H9 (cell line): ENCODE measurements at regions not wholly inside any gene's neighbourhood (a gene's known extent, or its start where the extent isn't known, plus 50 kb on each side); places are given as distances from the start of the nearest gene placed in this dataset.

Source experiments
- DNase-seq: peaks from one replicate; pipeline ENCODE4 v3.0.0-alpha.2; 2017
- H2AFZ ChIP-seq: one replicate; pipeline ENCODE4 v1.6.1; 2013; ENCODE audit warnings: mild to moderate bottlenecking, low read length, control low read depth, moderate library complexity
- H2AK5ac ChIP-seq: 2 replicates; pipeline ENCODE4 v1.6.1; 2013; ENCODE audit warnings: low read length, control low read depth, mixed read lengths; ENCODE audit not compliant: insufficient read length
- H2BK120ac ChIP-seq: one replicate; pipeline ENCODE4 v1.6.1; 2013; ENCODE audit warnings: low read depth, mild to moderate bottlenecking, low read length, control low read depth, inconsistent platforms; ENCODE audit not compliant: poor library complexity, severe bottlenecking
- H2BK12ac ChIP-seq: 2 replicates; pipeline ENCODE4 v1.6.1; 2013; ENCODE audit warnings: low read length, control low read depth, mixed read lengths, low read depth; ENCODE audit not compliant: insufficient read length
- H2BK15ac ChIP-seq: 2 replicates; pipeline ENCODE4 v1.6.1; 2013; ENCODE audit warnings: low read depth, low read length, control low read depth
- H2BK20ac ChIP-seq: one replicate; pipeline ENCODE4 v1.6.1; 2013; ENCODE audit warnings: low read depth, mild to moderate bottlenecking, low read length, control low read depth, inconsistent platforms; ENCODE audit not compliant: poor library complexity, severe bottlenecking
- H2BK5ac ChIP-seq: 2 replicates; pipeline ENCODE4 v1.6.1; 2013; ENCODE audit warnings: low read length, control low read depth, mixed read lengths; ENCODE audit not compliant: insufficient read length
- H3K14ac ChIP-seq: 2 replicates; pipeline ENCODE4 v1.6.1; 2013; ENCODE audit warnings: low read length, control low read depth; ENCODE audit not compliant: insufficient read depth
- H3K18ac ChIP-seq: 2 replicates; pipeline ENCODE4 v1.6.1; 2013; ENCODE audit warnings: low read depth, mild to moderate bottlenecking, mixed read lengths, low read length, control low read depth; ENCODE audit not compliant: insufficient read length
- H3K23ac ChIP-seq: 2 replicates; pipeline ENCODE4 v1.6.1; 2013; ENCODE audit warnings: low read length, control low read depth, mixed read lengths, low read depth; ENCODE audit not compliant: insufficient read length
- H3K23me2 ChIP-seq: 2 replicates; pipeline ENCODE4 v1.6.1; 2013; ENCODE audit warnings: low read depth, mild to moderate bottlenecking, mixed read lengths, low read length, control low read depth; ENCODE audit not compliant: insufficient read length, poor library complexity, severe bottlenecking
- H3K27ac ChIP-seq: 2 replicates; pipeline ENCODE4 v1.5.1; 2013; ENCODE audit warnings: low read length, control low read depth, mixed read lengths, low read depth; ENCODE audit not compliant: insufficient read length
- H3K27me3 ChIP-seq: 2 replicates; pipeline ENCODE4 v1.6.1; 2013; ENCODE audit warnings: low read length, control low read depth, inconsistent platforms; ENCODE audit not compliant: insufficient read depth
- H3K4ac ChIP-seq: 2 replicates; pipeline ENCODE4 v1.6.1; 2013; ENCODE audit warnings: low read depth, mild to moderate bottlenecking, control low read depth, inconsistent platforms, low read length, moderate library complexity
- H3K4me1 ChIP-seq: 2 replicates; pipeline ENCODE4 v1.6.1; 2013; ENCODE audit warnings: low read length, control low read depth, inconsistent platforms; ENCODE audit not compliant: insufficient read depth
- H3K4me2 ChIP-seq: 2 replicates; pipeline ENCODE4 v1.6.1; 2013; ENCODE audit warnings: low read length, control low read depth, mixed read lengths; ENCODE audit not compliant: insufficient read length, insufficient read depth
- H3K56ac ChIP-seq: 2 replicates; pipeline ENCODE4 v1.6.1; 2013; ENCODE audit warnings: low read depth, mild to moderate bottlenecking, mixed read lengths, low read length, control low read depth; ENCODE audit not compliant: insufficient read length
- H3K79me1 ChIP-seq: 2 replicates; pipeline ENCODE4 v1.6.1; 2013; ENCODE audit warnings: low read depth, mild to moderate bottlenecking, moderate library complexity, low read length, control low read depth, inconsistent platforms; ENCODE audit not compliant: insufficient read depth, poor library complexity, severe bottlenecking
- H3K79me2 ChIP-seq: 2 replicates; pipeline ENCODE4 v1.6.1; 2013; ENCODE audit warnings: low read length, control low read depth, inconsistent platforms; ENCODE audit not compliant: insufficient read depth
- H3K9ac ChIP-seq: 2 replicates; pipeline ENCODE4 v1.6.1; 2013; ENCODE audit warnings: low read length, control low read depth, mixed read lengths; ENCODE audit not compliant: insufficient read length; ENCODE audit errors: extremely low read depth
- H3K9me3 ChIP-seq: one replicate; pipeline ENCODE4 v1.6.1; 2013; ENCODE audit warnings: low read depth, low read length, inconsistent platforms; ENCODE audit not compliant: control insufficient read depth
- H3T11ph ChIP-seq: one replicate; pipeline ENCODE4 v1.6.1; 2013; ENCODE audit warnings: mild to moderate bottlenecking, low read length, control low read depth, inconsistent platforms
- H4K20me1 ChIP-seq: one replicate; pipeline ENCODE4 v1.6.1; 2013; ENCODE audit not compliant: control insufficient read depth, insufficient read length, insufficient read depth
- H4K5ac ChIP-seq: 2 replicates; pipeline ENCODE4 v1.6.1; 2013; ENCODE audit warnings: low read depth, mild to moderate bottlenecking, mixed read lengths, low read length, control low read depth; ENCODE audit not compliant: insufficient read length
- H4K8ac ChIP-seq: replicated peaks from 2 replicates; pipeline ENCODE4 v1.6.1; 2013; ENCODE audit warnings: low read length, control low read depth, mixed read lengths, low read depth; ENCODE audit not compliant: insufficient read length
- H4K91ac ChIP-seq: 2 replicates; pipeline ENCODE4 v1.6.1; 2013; ENCODE audit warnings: low read depth, mild to moderate bottlenecking, moderate library complexity, mixed read lengths, low read length, control low read depth; ENCODE audit not compliant: insufficient read length
- H3K27ac Mint-ChIP-seq, 3 experiments: 2 replicates in 2 of 3; 3 replicates in 1 of 3; pipeline ENCODE4 v1.8.0; 2020 to 2021; ENCODE audit warnings: mixed read lengths in 3 of 3, mild to moderate bottlenecking in 1 of 3, moderate library complexity in 1 of 3
- H3K27me3 Mint-ChIP-seq: 2 replicates; pipeline ENCODE4 v1.8.0; 2021; ENCODE audit warnings: low read depth, mild to moderate bottlenecking, moderate library complexity, mixed read lengths
- H3K36me3 Mint-ChIP-seq, 3 experiments: 2 replicates in 2 of 3; 3 replicates in 1 of 3; pipeline ENCODE4 v1.8.0; 2020 to 2021; ENCODE audit warnings: low read depth in 3 of 3, mixed read lengths in 3 of 3; ENCODE audit not compliant: insufficient read depth in 1 of 3
- H3K4me1 Mint-ChIP-seq, 2 experiments: 2 replicates each; pipeline ENCODE4 v1.8.0; 2020; ENCODE audit warnings: mixed read lengths in 2 of 2
- H3K4me3 Mint-ChIP-seq, 2 experiments: 2 replicates in 1 of 2; 3 replicates in 1 of 2; pipeline ENCODE4 v1.8.0; 2020 to 2021; ENCODE audit warnings: mild to moderate bottlenecking in 2 of 2, mixed read lengths in 2 of 2, moderate library complexity in 1 of 2
- H3K9me3 Mint-ChIP-seq, 2 experiments: 2 replicates in 1 of 2; 3 replicates in 1 of 2; pipeline ENCODE4 v1.8.0; 2020; ENCODE audit warnings: mild to moderate bottlenecking in 2 of 2, mixed read lengths in 2 of 2, moderate library complexity in 1 of 2
- WGBS: extraction: QIAGEN DNeasy Blood & Tissue Kit; methylation state at CpG from one replicate; pipeline ENCODE4 v1.1.7; 2013; ENCODE audit warnings: missing lambda C conversion rate, low lambda C conversion rate, mixed read lengths; ENCODE audit not compliant: insufficient read length; ENCODE audit errors: extremely low coverage; 5-methylcytosine and 5-hydroxymethylcytosine counted together
- TF ChIP-seq, protein P1 (sequence below): fragments of 200-600 bp; sonication (generic); conservative IDR thresholded peaks from 3 replicates; pipeline ENCODE4 v1.8.0; 2021; ENCODE audit warnings: antibody characterized with exemption, mild to moderate bottlenecking

DNA sequence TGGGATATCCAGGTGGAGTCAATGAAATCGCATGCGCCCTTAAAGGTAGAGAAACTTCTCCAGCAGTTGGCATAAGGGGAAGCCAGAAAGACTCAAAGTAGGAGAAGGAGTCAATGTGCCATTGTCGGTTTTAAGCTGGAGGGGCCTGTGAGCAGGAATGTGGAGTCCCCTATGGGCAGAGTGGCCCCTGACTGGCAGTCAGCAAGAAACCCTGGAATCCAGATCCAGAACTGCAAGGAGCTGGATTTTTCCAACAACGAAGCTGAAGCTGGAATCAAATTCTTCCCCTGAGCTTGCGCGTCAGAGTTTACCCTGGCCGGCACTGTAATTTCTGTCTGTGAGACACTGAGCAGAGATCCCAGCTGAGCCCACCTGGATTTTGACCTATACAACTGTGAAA is 315.0 kb downstream of the DHX35 start:
- Mint-ChIP-seq H3K4me1 (peaks cover 32 to 37% of the 10 kb centered on the region in 2 experiments), H3K36me3 (peaks cover 2 to 13% (median 4%) of the 10 kb centered on the region in 3 experiments), H3K9me3 (peaks cover 13 to 14% of the 10 kb centered on the region in 2 experiments), H3K27ac (no peak overlapping the region; a peak in 1 of 7 replicates), H3K27me3 (peaks cover 15% of the 10 kb centered on the region), H3K4me3 (no peak overlapping the region)
- Histone ChIP-seq H2BK120ac (no peak overlapping the region), H3K79me2 (no peaks in the 10 kb centered on the region), H3K14ac (no peak overlapping the region), H3K56ac (no peak overlapping the region), H4K20me1 (no peaks in the 10 kb centered on the region), H2AFZ (no peak overlapping the region), H3K4me1 (peaks cover 4% of the 10 kb centered on the region; the same call in 1 of the 2 replicates), H2BK15ac (no peak overlapping the region), H3K27ac (no peak overlapping the region), H3K4ac (no peak overlapping the region), H4K5ac (no peak overlapping the region), H2BK5ac (no peak overlapping the region), H3T11ph (no peak overlapping the region), H3K4me2 (no peak overlapping the region), H3K23ac (no peak overlapping the region), H3K23me2 (no peaks in the 10 kb centered on the region), H2AK5ac (no peak overlapping the region), H2BK12ac (no peak overlapping the region), H3K9me3 (no peaks in the 10 kb centered on the region), H3K79me1 (no peaks in the 10 kb centered on the region), H4K8ac (no peak overlapping the region), H2BK20ac (no peak overlapping the region), H3K18ac (no peak overlapping the region), H3K9ac (no peak overlapping the region), H4K91ac (no peak overlapping the region), H3K27me3 (no peaks in the 10 kb centered on the region; the same call in 1 of the 2 replicates)
- DNase-seq = no peak
- no CpG with 5 or more reads among the region's 7 CpGs for WGBS
- TF ChIP-seq, protein P1, sequence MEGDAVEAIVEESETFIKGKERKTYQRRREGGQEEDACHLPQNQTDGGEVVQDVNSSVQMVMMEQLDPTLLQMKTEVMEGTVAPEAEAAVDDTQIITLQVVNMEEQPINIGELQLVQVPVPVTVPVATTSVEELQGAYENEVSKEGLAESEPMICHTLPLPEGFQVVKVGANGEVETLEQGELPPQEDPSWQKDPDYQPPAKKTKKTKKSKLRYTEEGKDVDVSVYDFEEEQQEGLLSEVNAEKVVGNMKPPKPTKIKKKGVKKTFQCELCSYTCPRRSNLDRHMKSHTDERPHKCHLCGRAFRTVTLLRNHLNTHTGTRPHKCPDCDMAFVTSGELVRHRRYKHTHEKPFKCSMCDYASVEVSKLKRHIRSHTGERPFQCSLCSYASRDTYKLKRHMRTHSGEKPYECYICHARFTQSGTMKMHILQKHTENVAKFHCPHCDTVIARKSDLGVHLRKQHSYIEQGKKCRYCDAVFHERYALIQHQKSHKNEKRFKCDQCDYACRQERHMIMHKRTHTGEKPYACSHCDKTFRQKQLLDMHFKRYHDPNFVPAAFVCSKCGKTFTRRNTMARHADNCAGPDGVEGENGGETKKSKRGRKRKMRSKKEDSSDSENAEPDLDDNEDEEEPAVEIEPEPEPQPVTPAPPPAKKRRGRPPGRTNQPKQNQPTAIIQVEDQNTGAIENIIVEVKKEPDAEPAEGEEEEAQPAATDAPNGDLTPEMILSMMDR = no peak
